IMR-90 (cell line): ENCODE measurements at regions not wholly inside any gene's neighbourhood (a gene's known extent, or its start where the extent isn't known, plus 50 kb on each side); places are given as distances from the start of the nearest gene placed in this dataset.

Experiments
- ATAC-seq: fragments of 200-7000 bp; cut with Tn5 transposase; 2 replicates; pipeline ENCODE4 v1.9.1; 2020; ENCODE audit warnings: low read depth, mild to moderate bottlenecking, moderate library complexity
- BruUV-seq: library from RNA; stranded (reverse); fragments of 400-500 nt; replicated peaks from 2 replicates; lab custom pipeline; 2021; lab: Mats Ljungman, UMichigan
- CTCF ChIA-PET: fragments of 300-600 bp; formaldehyde crosslinking; extraction: SDS; loops from one replicate; lab custom pipeline; 2021; ENCODE audit warnings: antibody characterized with exemption; lab: Yijun Ruan, JAX
- POLR2A ChIA-PET: fragments of 300-600 bp; sonication (Branson Sonifier 250); formaldehyde crosslinking; loops from one replicate; lab custom pipeline; 2022; ENCODE audit warnings: antibody characterized with exemption; ENCODE audit not compliant: unreplicated experiment; lab: Charles Lee
- DNase-seq: peaks from one replicate; pipeline ENCODE4 v3.0.0; 2013
- H2AFZ ChIP-seq: replicated peaks from 2 replicates; pipeline ENCODE3; 2013; ENCODE audit warnings: low read length, mild to moderate bottlenecking; ENCODE audit not compliant: poor library complexity
- H2AK5ac ChIP-seq: 2 replicates; pipeline ENCODE4 v1.6.1; 2013; ENCODE audit warnings: low read depth, low read length, inconsistent platforms
- H2AK9ac ChIP-seq: replicated peaks from 2 replicates; pipeline ENCODE3; 2013; ENCODE audit warnings: mild to moderate bottlenecking, low read depth, low read length, moderate library complexity; ENCODE audit not compliant: poor library complexity
- H2BK120ac ChIP-seq: 2 replicates; pipeline ENCODE4 v1.6.1; 2013; ENCODE audit warnings: low read depth, low read length, inconsistent platforms
- H2BK15ac ChIP-seq: 3 replicates; pipeline ENCODE4 v1.6.1; 2013; ENCODE audit warnings: low read depth, low read length, inconsistent platforms
- H2BK20ac ChIP-seq: 2 replicates; pipeline ENCODE4 v1.6.1; 2013; ENCODE audit warnings: low read depth, mild to moderate bottlenecking, inconsistent platforms, low read length, moderate library complexity
- H2BK5ac ChIP-seq: 2 replicates; pipeline ENCODE4 v1.6.1; 2013; ENCODE audit warnings: mild to moderate bottlenecking, low read depth, low read length, inconsistent platforms; ENCODE audit not compliant: poor library complexity, severe bottlenecking
- H3K14ac ChIP-seq: replicated peaks from 2 replicates; pipeline ENCODE4 v1.6.1; 2013; ENCODE audit warnings: low read depth, low read length, inconsistent platforms
- H3K18ac ChIP-seq: 2 replicates; pipeline ENCODE4 v1.6.1; 2013; ENCODE audit warnings: low read depth, low read length, control low read depth
- H3K23ac ChIP-seq: 2 replicates; pipeline ENCODE4 v1.6.1; 2013; ENCODE audit warnings: low read depth, low read length, inconsistent platforms
- H3K27ac ChIP-seq: 2 replicates; pipeline ENCODE4 v1.5.1; 2013; ENCODE audit warnings: mild to moderate bottlenecking, control low read depth, low read length; ENCODE audit not compliant: insufficient read depth
- H3K27me3 ChIP-seq: 2 replicates; pipeline ENCODE4 v1.6.1; 2013; ENCODE audit warnings: low read length; ENCODE audit not compliant: control insufficient read depth, insufficient read depth
- H3K36me3 ChIP-seq: 2 replicates; pipeline ENCODE4 v1.6.1; 2013; ENCODE audit warnings: low read length, mixed read lengths; ENCODE audit not compliant: control insufficient read depth, insufficient read depth
- H3K4ac ChIP-seq: 2 replicates; pipeline ENCODE4 v1.6.1; 2013; ENCODE audit warnings: low read depth, low read length, inconsistent platforms
- H3K4me1 ChIP-seq: 2 replicates; pipeline ENCODE4 v1.6.1; 2013; ENCODE audit warnings: low read length, mixed read lengths; ENCODE audit not compliant: control insufficient read depth, insufficient read depth
- H3K4me2 ChIP-seq: 2 replicates; pipeline ENCODE4 v1.6.1; 2013; ENCODE audit warnings: low read depth, mild to moderate bottlenecking, control low read depth, low read length, moderate library complexity
- H3K4me3 ChIP-seq: 2 replicates; pipeline ENCODE4 v1.5.1; 2013; ENCODE audit warnings: low read depth, mild to moderate bottlenecking, control low read depth, low read length, moderate library complexity; ENCODE audit not compliant: insufficient read depth
- H3K56ac ChIP-seq: 2 replicates; pipeline ENCODE4 v1.6.1; 2013; ENCODE audit warnings: low read length, inconsistent platforms; ENCODE audit not compliant: insufficient read depth; ENCODE audit errors: extremely low read depth
- H3K79me1 ChIP-seq, 2 experiments: 2 replicates each; pipeline ENCODE4 v1.6.1; 2013; ENCODE audit warnings: low read length in 2 of 2, inconsistent platforms in 1 of 2, low read depth in 1 of 2
- H3K9ac ChIP-seq: 2 replicates; pipeline ENCODE4 v1.6.1; 2013; ENCODE audit warnings: low read depth, low read length, control low read depth
- H3K9me1 ChIP-seq: 2 replicates; pipeline ENCODE4 v1.6.1; 2013; ENCODE audit warnings: low read length, inconsistent platforms; ENCODE audit not compliant: insufficient read depth
- H3K9me3 ChIP-seq: 2 replicates; pipeline ENCODE4 v1.6.1; 2013; ENCODE audit warnings: low read length; ENCODE audit not compliant: control insufficient read depth, insufficient read depth
- H4K20me1 ChIP-seq: 2 replicates; pipeline ENCODE4 v1.6.1; 2013; ENCODE audit warnings: low read length, inconsistent platforms; ENCODE audit not compliant: insufficient read depth
- H4K5ac ChIP-seq: 2 replicates; pipeline ENCODE4 v1.6.1; 2013; ENCODE audit warnings: mild to moderate bottlenecking, low read depth, low read length, control low read depth
- H4K8ac ChIP-seq, 2 experiments: 2 replicates each; pipeline ENCODE4 v1.6.1; 2013; ENCODE audit warnings: low read depth in 2 of 2, low read length in 2 of 2, control low read depth in 1 of 2, inconsistent platforms in 1 of 2
- H4K91ac ChIP-seq: 2 replicates; pipeline ENCODE4 v1.6.1; 2013; ENCODE audit warnings: low read depth, low read length, inconsistent platforms; ENCODE audit not compliant: insufficient read depth
- BHLHE40 ChIP-seq: fragments of 150-350 bp; IDR thresholded peaks from 2 replicates; pipeline ENCODE4 v1.6.1; 2016; ENCODE audit warnings: mild to moderate bottlenecking, low read depth, low read length
- CHD1 ChIP-seq: IDR thresholded peaks from 2 replicates; pipeline ENCODE4 v1.6.1; 2012; ENCODE audit warnings: low read depth, low read length, improper control_type of control experiment
- CTCF ChIP-seq: conservative IDR thresholded peaks from 2 replicates; pipeline ENCODE4 v1.5.1; 2012; ENCODE audit warnings: mild to moderate bottlenecking, low read depth, low read length, improper control_type of control experiment
- ELK1 ChIP-seq: fragments of 150-350 bp; IDR thresholded peaks from 2 replicates; pipeline ENCODE4 v1.6.1; 2016; ENCODE audit warnings: low read depth, mild to moderate bottlenecking, low read length, moderate library complexity, borderline replicate concordance
- FOS ChIP-seq: fragments of 150-350 bp; IDR thresholded peaks from 2 replicates; pipeline ENCODE4 v1.6.1; 2016; ENCODE audit warnings: low read depth, low read length
- MAFK ChIP-seq: IDR thresholded peaks from 2 replicates; pipeline ENCODE4 v1.6.1; 2012; ENCODE audit warnings: low read depth, low read length, improper control_type of control experiment
- MAZ ChIP-seq: IDR thresholded peaks from 2 replicates; pipeline ENCODE4 v1.6.1; 2012; ENCODE audit warnings: low read depth, mild to moderate bottlenecking, low read length, improper control_type of control experiment, moderate library complexity, borderline replicate concordance
- MXI1 ChIP-seq: IDR thresholded peaks from 2 replicates; pipeline ENCODE4 v1.6.1; 2012; ENCODE audit warnings: low read depth, mild to moderate bottlenecking, low read length, moderate library complexity, borderline replicate concordance
- NFE2L2 ChIP-seq: fragments of 150-350 bp; IDR thresholded peaks from 2 replicates; pipeline ENCODE4 v1.6.1; 2016; ENCODE audit warnings: low read depth, mild to moderate bottlenecking, low read length
- POLR2A ChIP-seq: IDR thresholded peaks from 2 replicates; pipeline ENCODE4 v1.6.1; 2012; ENCODE audit warnings: mild to moderate bottlenecking, low read depth, low read length
- RAD21 ChIP-seq: IDR thresholded peaks from 2 replicates; pipeline ENCODE4 v1.6.1; 2012; ENCODE audit warnings: low read length, improper control_type of control experiment
- RCOR1 ChIP-seq: IDR thresholded peaks from 2 replicates; pipeline ENCODE4 v1.6.1; 2012; ENCODE audit warnings: mild to moderate bottlenecking, low read length, improper control_type of control experiment; ENCODE audit not compliant: insufficient replicate concordance
- RFX5 ChIP-seq: IDR thresholded peaks from 2 replicates; pipeline ENCODE4 v1.8.0; 2012; ENCODE audit warnings: low read depth, mild to moderate bottlenecking, low read length, moderate library complexity
- SMC3 ChIP-seq: fragments of 150-350 bp; IDR thresholded peaks from 2 replicates; pipeline ENCODE4 v1.6.1; 2016; ENCODE audit warnings: low read depth, mild to moderate bottlenecking, antibody characterized with exemption, low read length, moderate library complexity
- USF2 ChIP-seq: fragments of 150-350 bp; IDR thresholded peaks from 2 replicates; pipeline ENCODE4 v1.6.1; 2017; ENCODE audit warnings: mild to moderate bottlenecking, antibody characterized with exemption, low read length, low read depth
- WGBS, 2 experiments: methylation state at CpG; one replicate each; pipeline versions ENCODE4 v1.1.5 to v1.1.7; 2013; ENCODE audit warnings: missing lambda C conversion rate in 2 of 2; ENCODE audit not compliant: insufficient read length in 1 of 2; ENCODE audit errors: extremely low coverage in 2 of 2; 5-methylcytosine and 5-hydroxymethylcytosine counted together
- dilution Hi-C: fragments of 300-500 bp; cut with HindIII; formaldehyde crosslinking; loops from one replicate; pipeline ENCODE4 v1.14.3; 2018; ENCODE audit warnings: low sequenced_read_pairs; ENCODE audit not compliant: unreplicated experiment
- in situ Hi-C: fragments of 300-500 bp; cut with MboI; formaldehyde crosslinking; loops from 3 replicates; pipeline ENCODE4 v1.14.3; 2019; ENCODE audit warnings: low sequenced_read_pairs, inconsistent platforms, mixed read lengths
- intact Hi-C: fragments of 100-400 bp; cut with micrococcal nuclease; formaldehyde crosslinking; loops from 2 replicates; pipeline ENCODE4 v1.10.0; 2022

GRCh38 chr12:43281563-43281962, 270.4 kb downstream of the ADAMTS20 start:
- no peak overlapping the region for H3K4me3 ChIP-seq
- H3K79me1 ChIP-seq, result no peaks in the 10 kb centered on the region
- intact Hi-C loops (loop anchor here (2.0 to 5.0 kb wide), 2 partner anchors 693 to 714 kb away; partner anchors contain the start of gene PRICKLE1), in situ Hi-C loops (loop anchor here (5.0 to 25.0 kb wide), 4 partner anchors 51 to 1147 kb away; partner anchors contain the start of genes PPHLN1, PRICKLE1 and ZCRB1), dilution Hi-C loops (no loop called here)
- no peak for DNase-seq
- TF ChIP-seq CHD1, result no peak
- no peak for TF ChIP-seq ELK1
- no peak for TF ChIP-seq MAFK
- TF ChIP-seq FOS, result no peak
- no peak for TF ChIP-seq RFX5
- no peak for TF ChIP-seq SMC3
- TF ChIP-seq CTCF, result no peak
- no peak for TF ChIP-seq RAD21
- no peak for TF ChIP-seq BHLHE40
- TF ChIP-seq RCOR1, result no peak
- TF ChIP-seq USF2, result no peak
- TF ChIP-seq NFE2L2, result no peak
- TF ChIP-seq MXI1, result no peak
- TF ChIP-seq MAZ, result no peak
- no peak for TF ChIP-seq POLR2A
- H3K9ac ChIP-seq, result no peak overlapping the region
- peak overlapping the region; percentile 22 for H2AK9ac ChIP-seq
- H2BK20ac ChIP-seq, result peak overlapping the region; percentile 79; the same call in 1 of the 2 replicates
- peak overlapping the region; percentile 87 for H4K5ac ChIP-seq
- peak overlapping the region; percentile 72; the same call in 1 of the 2 replicates for H3K14ac ChIP-seq
- ChIA-PET CTCF (interaction anchor here (0.6 to 2.1 kb wide), 6 partner anchors 58 to 1073 kb away, joined by 3 to 12 read pairs (median 4); no protein-coding TSS in a partner anchor), POLR2A (no interaction called here)
- ATAC-seq, result no peak
- peak overlapping the region; percentile 97 for H2AK5ac ChIP-seq
- no peaks in the 10 kb centered on the region for H4K20me1 ChIP-seq
- H3K4me1 ChIP-seq, result peaks cover 6% of the 10 kb centered on the region; the same call in 1 of the 2 replicates
- H3K27me3 ChIP-seq, result no peaks in the 10 kb centered on the region
- no peaks in the 10 kb centered on the region for H3K9me1 ChIP-seq
- peak overlapping the region; percentile 46 to 75; a peak in 3 of 4 replicates for H4K8ac ChIP-seq
- H2BK120ac ChIP-seq, result peak overlapping the region; percentile 90
- peak overlapping the region; percentile 57 for H2BK5ac ChIP-seq
- peak overlapping the region; percentile 66 for H2AFZ ChIP-seq
- H3K27ac ChIP-seq, result no peak overlapping the region; the same call in 1 of the 2 replicates
- peak overlapping the region; percentile 77 for H3K4ac ChIP-seq
- no peak overlapping the region for H3K56ac ChIP-seq
- H3K4me2 ChIP-seq, result no peak overlapping the region
- WGBS, 2 experiments, result no CpG with 5 or more reads among the region's 3 CpGs
- no peaks in the 10 kb centered on the region for H3K36me3 ChIP-seq
- no peak overlapping the region for H3K23ac ChIP-seq
- 0 out of 3 replicates have a peak overlapping the region, but pooled peaks have one; percentile 49 for H2BK15ac ChIP-seq
- no peaks in the 10 kb centered on the region for H3K9me3 ChIP-seq
- H3K18ac ChIP-seq, result peak overlapping the region; percentile 93; the same call in 1 of the 2 replicates
- no TSS peak for BruUV-seq
- H4K91ac ChIP-seq, result peak overlapping the region; percentile 64; the same call in 1 of the 2 replicates
